ENCODE measurements at regions not wholly inside any gene's neighbourhood (a gene's known extent, or its start where the extent isn't known, plus 50 kb on each side); places are given as distances from the start of the nearest gene placed in this dataset.

DNA sequence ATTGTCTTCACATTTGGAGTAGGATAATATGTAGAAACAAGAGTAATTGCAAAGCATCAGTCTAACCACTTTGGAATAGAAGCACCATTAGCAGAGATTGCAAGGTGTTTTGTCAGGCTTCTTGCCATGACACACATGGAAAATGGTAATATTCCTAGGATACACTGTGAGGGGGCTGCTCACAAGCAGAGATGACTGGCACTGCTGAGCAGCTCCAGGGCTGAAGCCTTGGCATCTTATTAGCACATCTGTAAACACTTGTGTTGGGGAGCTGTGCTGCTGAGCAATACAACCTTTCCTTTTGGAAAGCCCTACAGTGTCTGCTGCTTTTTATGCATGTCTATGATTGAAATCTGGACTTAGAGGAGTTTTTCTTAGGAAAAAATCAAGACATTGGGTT is 602.2 kb downstream of the XIRP2 start:
- TF ChIP-seq, protein P1, sequence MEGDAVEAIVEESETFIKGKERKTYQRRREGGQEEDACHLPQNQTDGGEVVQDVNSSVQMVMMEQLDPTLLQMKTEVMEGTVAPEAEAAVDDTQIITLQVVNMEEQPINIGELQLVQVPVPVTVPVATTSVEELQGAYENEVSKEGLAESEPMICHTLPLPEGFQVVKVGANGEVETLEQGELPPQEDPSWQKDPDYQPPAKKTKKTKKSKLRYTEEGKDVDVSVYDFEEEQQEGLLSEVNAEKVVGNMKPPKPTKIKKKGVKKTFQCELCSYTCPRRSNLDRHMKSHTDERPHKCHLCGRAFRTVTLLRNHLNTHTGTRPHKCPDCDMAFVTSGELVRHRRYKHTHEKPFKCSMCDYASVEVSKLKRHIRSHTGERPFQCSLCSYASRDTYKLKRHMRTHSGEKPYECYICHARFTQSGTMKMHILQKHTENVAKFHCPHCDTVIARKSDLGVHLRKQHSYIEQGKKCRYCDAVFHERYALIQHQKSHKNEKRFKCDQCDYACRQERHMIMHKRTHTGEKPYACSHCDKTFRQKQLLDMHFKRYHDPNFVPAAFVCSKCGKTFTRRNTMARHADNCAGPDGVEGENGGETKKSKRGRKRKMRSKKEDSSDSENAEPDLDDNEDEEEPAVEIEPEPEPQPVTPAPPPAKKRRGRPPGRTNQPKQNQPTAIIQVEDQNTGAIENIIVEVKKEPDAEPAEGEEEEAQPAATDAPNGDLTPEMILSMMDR (IDR thresholded peaks at IDR 0.05) = no peak
- TF ChIP-seq, protein P2, sequence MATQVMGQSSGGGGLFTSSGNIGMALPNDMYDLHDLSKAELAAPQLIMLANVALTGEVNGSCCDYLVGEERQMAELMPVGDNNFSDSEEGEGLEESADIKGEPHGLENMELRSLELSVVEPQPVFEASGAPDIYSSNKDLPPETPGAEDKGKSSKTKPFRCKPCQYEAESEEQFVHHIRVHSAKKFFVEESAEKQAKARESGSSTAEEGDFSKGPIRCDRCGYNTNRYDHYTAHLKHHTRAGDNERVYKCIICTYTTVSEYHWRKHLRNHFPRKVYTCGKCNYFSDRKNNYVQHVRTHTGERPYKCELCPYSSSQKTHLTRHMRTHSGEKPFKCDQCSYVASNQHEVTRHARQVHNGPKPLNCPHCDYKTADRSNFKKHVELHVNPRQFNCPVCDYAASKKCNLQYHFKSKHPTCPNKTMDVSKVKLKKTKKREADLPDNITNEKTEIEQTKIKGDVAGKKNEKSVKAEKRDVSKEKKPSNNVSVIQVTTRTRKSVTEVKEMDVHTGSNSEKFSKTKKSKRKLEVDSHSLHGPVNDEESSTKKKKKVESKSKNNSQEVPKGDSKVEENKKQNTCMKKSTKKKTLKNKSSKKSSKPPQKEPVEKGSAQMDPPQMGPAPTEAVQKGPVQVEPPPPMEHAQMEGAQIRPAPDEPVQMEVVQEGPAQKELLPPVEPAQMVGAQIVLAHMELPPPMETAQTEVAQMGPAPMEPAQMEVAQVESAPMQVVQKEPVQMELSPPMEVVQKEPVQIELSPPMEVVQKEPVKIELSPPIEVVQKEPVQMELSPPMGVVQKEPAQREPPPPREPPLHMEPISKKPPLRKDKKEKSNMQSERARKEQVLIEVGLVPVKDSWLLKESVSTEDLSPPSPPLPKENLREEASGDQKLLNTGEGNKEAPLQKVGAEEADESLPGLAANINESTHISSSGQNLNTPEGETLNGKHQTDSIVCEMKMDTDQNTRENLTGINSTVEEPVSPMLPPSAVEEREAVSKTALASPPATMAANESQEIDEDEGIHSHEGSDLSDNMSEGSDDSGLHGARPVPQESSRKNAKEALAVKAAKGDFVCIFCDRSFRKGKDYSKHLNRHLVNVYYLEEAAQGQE (IDR thresholded peaks at IDR 0.05; ENCODE audit: insufficient read depth in 1 of 2, low read depth in 2 of 2, low read length in 1 of 2) = no peak
- no peak for TF ChIP-seq TCF7L2 (IDR thresholded peaks at IDR 0.05; ENCODE audit: low read depth, low read length)
